Pulmonary artery endothelial cell (primary cell): ENCODE measurements at regions not wholly inside any gene's neighbourhood (a gene's known extent, or its start where the extent isn't known, plus 50 kb on each side); places are given as distances from the start of the nearest gene placed in this dataset.

Source experiments
- DNase-seq: peaks from one replicate; pipeline ENCODE4 v3.0.0-alpha.2; 2011; ENCODE audit warnings: low read depth, low spot score

GRCh38 chr9:80292231-80292630 lies 720.5 kb downstream of the TLE4 start:
- no peak for DNase-seq

DNA sequence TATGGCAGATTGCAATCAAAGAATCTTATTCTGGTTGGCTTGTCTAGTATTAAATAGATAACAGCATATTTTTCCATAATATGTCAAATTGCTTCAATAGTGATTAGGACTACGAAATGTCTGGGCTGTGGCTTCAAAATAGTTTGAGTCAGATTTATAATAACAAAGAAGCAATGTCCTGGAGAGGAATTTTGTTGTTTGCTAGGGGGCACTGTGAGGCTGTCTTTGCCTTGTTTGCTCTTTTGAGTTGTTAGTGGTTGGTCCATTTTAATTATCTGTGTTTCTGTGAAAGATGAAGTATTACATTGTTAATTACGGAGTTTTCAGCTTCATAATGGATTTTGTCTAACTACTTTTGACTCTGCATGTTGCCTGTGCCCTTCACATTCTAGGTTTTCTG lies 713.6 kb downstream of the TLE4 start:
- no peak for DNase-seq

GRCh38 chr9:80282766-80283165 lies 711.0 kb downstream of the TLE4 start:
- no peak for DNase-seq

- no peak for DNase-seq
Measured at GRCh38 chr9:80259079-80259478, 687.3 kb downstream of the TLE4 start.

GRCh38 chr9:80251778-80252177 lies 680.0 kb downstream of the TLE4 start:
- DNase-seq = no peak

- no peak for DNase-seq
Measured at GRCh38 chr9:80242022-80242421, 670.3 kb downstream of the TLE4 start.

DNA sequence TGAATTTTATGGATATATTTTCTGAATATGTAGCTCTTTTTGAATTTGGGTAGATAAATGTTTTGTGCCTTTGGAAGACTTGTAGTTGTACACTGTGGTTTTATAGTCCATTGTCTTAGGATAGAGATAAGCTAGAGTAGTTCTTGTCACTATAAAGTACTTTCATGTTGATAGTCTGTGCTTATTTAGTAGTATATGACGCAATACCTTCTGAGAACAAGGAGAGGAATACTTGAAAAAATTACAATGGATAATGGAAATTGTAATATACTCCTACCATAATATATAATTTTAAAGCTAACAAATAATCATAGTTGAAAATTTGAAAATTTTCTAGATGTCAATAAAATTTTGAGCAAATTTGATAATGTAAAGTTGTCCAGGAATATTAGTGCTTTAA lies 664.0 kb downstream of the TLE4 start:
- no peak for DNase-seq

GRCh38 chr9:80233906-80234305 lies 662.1 kb downstream of the TLE4 start:
- no peak for DNase-seq

GRCh38 chr9:80233102-80233843 lies 661.5 kb downstream of the TLE4 start:
- DNase-seq = no peak

DNA sequence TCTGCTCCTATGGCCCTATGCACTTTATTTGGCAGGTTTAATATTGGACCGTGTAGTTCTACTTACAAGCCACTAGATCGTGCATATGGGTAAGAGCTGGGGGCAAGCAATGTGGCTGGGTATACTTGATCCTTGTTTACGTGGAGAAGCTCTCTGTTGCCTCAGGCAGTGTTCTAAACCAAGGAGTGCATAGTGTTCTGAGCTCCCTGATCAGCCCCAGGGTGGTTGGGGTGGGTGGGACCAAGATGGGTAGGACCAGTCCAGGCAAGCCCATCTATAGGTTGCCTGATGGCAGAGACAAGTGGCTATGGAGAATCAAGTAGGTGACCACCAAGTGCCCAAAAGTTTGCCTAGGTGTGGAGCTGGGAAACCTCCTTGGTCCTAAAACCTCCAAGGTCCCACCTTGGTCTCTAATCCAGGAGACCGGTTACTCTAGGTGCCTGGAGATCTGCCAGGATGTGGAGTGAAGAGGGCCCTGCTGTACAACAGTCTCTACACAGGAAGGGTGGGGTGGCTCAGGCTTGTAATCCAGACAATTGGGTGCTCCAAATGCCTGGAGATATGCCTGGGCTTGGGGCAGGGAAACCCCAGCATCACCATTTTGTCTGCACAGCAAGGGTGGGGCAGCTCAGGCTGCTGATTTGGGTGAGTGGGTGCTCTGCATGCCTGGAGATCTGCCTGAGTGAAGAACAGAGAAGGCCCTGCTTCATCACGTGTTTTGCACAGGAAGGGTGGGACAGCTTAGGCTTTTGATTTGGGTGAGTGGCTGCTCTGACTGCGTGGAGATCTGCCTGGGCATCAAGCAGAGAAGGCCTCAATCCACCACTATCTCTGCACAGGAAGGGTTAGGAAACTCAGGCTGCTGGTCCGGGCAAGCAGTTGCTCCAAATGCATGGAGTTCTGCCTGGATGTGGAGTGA lies 659.8 kb downstream of the TLE4 start:
- no peak for DNase-seq

- no peak for DNase-seq
Measured at GRCh38 chr9:80223897-80224296, 652.1 kb downstream of the TLE4 start.

DNA sequence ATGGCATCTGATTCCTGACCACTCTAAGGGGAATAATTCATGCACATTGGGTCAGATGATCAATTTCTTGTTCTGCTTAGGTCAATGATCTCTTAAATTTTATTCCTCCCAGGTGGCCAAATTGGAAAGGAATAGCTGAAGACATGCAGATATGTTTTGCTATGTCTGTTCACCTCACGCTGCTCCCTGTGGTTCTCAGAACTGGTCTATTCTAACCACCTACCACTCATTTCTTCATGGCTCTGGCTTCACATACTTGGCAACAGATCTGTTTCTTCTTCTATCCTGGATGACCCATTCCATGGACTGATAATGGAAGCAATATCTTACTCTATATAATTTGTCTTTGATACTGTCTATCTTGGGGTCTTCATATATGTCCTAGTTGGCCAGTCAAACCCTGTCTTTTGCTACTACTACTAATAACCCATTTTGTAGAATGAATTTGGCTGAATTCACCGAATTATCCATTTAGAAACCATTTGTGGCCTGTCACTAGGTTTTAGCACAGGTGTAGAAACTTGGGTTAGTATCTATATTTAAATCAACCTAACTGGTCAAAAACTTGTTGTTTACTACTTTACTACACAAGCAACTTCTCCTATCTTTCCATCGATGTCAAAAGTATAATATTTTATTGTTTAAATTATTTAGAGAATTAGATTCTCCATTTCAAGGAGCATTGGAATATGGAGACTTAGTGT lies 650.9 kb downstream of the TLE4 start:
- no peak for DNase-seq

- no peak for DNase-seq
Measured at GRCh38 chr9:80218328-80218727, 646.6 kb downstream of the TLE4 start.

DNA sequence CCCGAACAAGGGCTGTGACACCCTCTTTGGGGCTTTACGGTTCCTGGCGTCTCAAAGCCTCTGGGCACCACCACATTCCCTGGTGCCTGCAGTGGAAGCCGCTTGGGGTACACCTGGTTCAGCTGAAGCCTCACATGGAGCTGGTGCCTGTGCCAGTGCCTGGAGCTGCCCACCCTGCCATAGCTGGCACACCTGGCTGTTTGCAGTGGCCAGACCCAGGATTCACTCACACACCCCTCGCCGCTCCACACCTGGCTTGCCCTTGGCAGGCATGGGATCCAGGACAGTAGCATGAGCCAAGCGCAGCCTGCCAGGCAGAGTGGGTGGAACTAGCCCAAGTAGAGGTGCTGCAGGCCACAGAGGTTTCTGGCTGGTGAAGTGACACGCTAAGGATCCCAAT lies 641.8 kb downstream of the TLE4 start:
- no peak for DNase-seq

DNA sequence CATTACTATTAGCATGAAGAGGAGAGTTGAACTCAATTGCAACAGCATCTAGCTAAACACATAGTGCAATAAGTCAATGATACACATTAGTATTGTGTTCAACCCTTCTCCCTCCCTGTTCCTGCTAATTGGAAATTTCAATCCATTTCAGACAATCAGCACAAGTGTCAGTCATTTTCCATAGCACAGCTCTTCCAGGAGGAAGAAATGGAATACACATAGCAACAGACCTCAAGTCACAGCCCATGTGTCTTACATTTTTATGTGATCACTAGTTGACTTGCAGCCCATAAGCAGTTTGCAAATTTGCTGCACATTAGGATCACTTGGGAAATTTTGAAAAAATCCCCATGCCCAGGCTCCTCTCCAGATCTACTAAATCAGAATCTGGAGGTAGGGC lies 636.9 kb downstream of the TLE4 start:
- no peak for DNase-seq

- no peak for DNase-seq
Measured at GRCh38 chr9:80204054-80204453, 632.3 kb downstream of the TLE4 start.

DNA sequence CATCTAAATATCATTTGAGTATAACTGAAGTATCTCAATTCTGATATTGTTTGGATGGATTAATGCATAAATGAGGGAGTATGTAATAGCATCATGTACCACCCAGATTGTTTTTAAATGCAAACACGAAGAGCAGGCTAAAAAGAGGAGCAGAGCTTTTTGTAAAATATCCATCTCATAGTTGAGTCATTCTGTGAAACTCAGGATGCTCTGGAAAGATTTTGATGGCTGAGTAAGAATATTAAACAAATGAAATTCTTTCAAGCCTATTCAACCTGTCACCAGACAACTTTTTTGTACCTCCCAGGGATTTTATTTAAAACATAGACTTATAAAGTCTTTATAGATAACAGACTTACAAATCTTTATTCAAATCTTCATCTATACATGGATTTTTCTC lies 625.9 kb downstream of the TLE4 start:
- DNase-seq = no peak

DNA sequence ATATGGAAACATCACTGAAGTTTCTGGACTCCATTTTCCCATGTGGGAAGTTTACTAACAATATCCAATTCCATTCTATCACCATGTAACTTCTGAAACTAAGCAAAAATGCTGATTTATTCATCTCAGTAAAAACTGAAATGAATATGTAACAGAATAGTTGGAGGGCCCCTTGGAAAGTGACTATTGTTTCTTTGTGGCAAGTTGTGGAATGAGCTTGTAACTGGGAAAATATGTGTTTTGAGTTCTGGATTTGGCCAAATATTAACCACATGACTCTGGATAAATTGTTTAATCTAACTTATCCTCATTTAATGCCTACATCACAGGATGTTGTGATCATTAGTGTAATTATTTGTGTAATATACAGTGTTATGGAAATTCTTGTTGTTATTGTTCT lies 619.3 kb downstream of the TLE4 start:
- DNase-seq = no peak

DNA sequence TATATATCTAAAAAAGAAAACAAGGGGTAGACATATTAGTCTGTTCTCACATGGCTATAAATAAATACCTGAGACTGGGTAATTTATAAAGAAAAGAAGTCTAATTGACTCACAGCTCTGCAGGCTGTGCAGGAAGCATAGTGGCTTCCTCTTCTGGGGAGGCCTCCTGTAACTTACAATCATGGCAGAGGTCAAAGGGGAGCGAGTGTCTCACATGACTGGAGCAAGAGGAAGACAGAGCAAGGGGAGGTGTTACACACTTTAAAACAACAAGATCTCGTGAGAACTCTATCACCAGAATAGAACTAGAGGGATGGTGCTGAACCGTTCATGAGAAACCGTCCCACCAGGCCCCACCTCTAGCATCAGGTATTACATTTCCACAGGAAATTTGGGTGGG lies 616.8 kb downstream of the TLE4 start:
- DNase-seq = no peak

DNA sequence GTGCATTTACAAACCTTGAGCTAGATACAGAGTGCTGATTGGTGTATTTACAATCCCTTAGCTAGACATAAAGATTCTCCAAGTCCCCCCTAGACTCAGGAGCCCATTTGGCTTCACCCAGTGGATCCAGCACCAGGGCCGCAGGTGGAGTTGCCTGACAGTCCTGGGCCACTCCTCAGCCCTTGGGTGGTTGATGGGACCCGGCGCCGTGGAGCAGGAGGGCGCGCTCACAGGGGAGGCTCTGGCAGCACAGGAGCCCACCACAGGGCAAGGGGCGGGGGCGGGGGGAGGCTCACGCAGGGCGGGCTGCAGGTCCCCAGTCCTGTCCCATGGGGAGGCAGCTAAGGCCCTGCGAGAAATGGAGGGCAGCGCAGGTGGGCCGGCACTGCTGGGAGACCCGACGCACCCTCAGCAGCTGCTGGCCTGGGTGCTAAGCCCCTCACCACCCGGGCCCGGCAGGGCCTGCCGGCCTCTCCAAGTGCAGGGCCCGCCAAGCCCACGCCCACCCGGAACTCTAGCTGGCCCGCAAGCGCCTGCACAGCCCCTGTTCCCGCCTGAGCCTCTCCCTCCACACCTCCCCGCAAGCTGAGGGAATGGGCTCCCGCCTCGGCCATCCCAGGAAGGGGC lies 613.5 kb downstream of the TLE4 start:
- no peak for DNase-seq

- no peak for DNase-seq
Measured at GRCh38 chr9:80177949-80178480, 606.2 kb downstream of the TLE4 start.
